Stimulated activated CD4-positive, alpha-beta T cell treated with anti-CD3 and anti-CD28 coated beads, Interleukin-4, amount 100 ng/mL, for 1 hour (primary cell): ENCODE measurements at regions not wholly inside any gene's neighbourhood (a gene's known extent, or its start where the extent isn't known, plus 50 kb on each side); places are given as distances from the start of the nearest gene placed in this dataset.

Experiments
- DNase-seq: peaks from one replicate; pipeline ENCODE4 v3.0.0-alpha.2; 2020

GRCh38 chr3:5071061-5071460, 51.0 kb upstream of the ARL8B start:
- DNase-seq = no peak

GRCh38 chr3:5072100-5072816, 49.8 kb upstream of the ARL8B start:
- no peak for DNase-seq
